ENCODE measurements at regions not wholly inside any gene's neighbourhood (a gene's known extent, or its start where the extent isn't known, plus 50 kb on each side); places are given as distances from the start of the nearest gene placed in this dataset.

- DNase-seq (ENCODE audit: low spot score in 2 of 2) = no peak
- no peak for TF ChIP-seq POLR2A (IDR thresholded peaks at IDR 0.05)
- TF ChIP-seq CTCF (IDR thresholded peaks at IDR 0.05) = no peak
- TF ChIP-seq EP300 (IDR thresholded peaks at IDR 0.05) = no peak
- H3K36me3 ChIP-seq = no peaks in the 10 kb centered on the region
- peaks cover 0 to 45% (median 1%) of the 10 kb centered on the region in 4 donors for H3K9me3 ChIP-seq
- no peak overlapping the region for H3K4me3 ChIP-seq
- H3K4me1 ChIP-seq = no peaks in the 10 kb centered on the region
- WGBS, 2 donors = 75 to 81% methylated on average over 2 of the region's 2 CpGs
- H3K27me3 ChIP-seq = no peaks in the 10 kb centered on the region
- no peak overlapping the region for H3K27ac ChIP-seq
These were observed 134.6 kb upstream of the BOD1L1 start for GRCh38 chr4:13762130-13762529.

- Histone ChIP-seq H3K9me3 (peaks cover 0 to 29% (median 0%) of the 10 kb centered on the region in 4 donors), H3K27me3 (no peaks in the 10 kb centered on the region), H3K36me3 (no peaks in the 10 kb centered on the region), H3K4me1 (no peaks in the 10 kb centered on the region), H3K27ac (no peak overlapping the region), H3K4me3 (no peak overlapping the region)
- TF ChIP-seq EP300 (IDR thresholded peaks at IDR 0.05) = no peak
- TF ChIP-seq CTCF (IDR thresholded peaks at IDR 0.05) = no peak
- TF ChIP-seq POLR2A (IDR thresholded peaks at IDR 0.05) = no peak
- 84 to 86% methylated on average over 1 of the region's 1 CpG for WGBS, 2 donors
- DNase-seq (ENCODE audit: low spot score in 2 of 2) = no peak
These were observed 136.2 kb upstream of the BOD1L1 start for GRCh38 chr4:13763707-13764106.

- no peak for TF ChIP-seq POLR2A (IDR thresholded peaks at IDR 0.05)
- TF ChIP-seq CTCF (IDR thresholded peaks at IDR 0.05) = no peak
- TF ChIP-seq EP300 (IDR thresholded peaks at IDR 0.05) = no peak
- WGBS, 2 donors = 74 to 78% methylated on average over 4 of the region's 4 CpGs
These were observed 138.0 kb upstream of the BOD1L1 start for GRCh38 chr4:13765539-13765938.

GRCh38 chr4:13766761-13767540 is 139.4 kb upstream of the BOD1L1 start:
- Histone ChIP-seq H3K4me3 (no peak overlapping the region), H3K4me1 (no peaks in the 10 kb centered on the region), H3K27ac (no peak overlapping the region), H3K36me3 (no peaks in the 10 kb centered on the region), H3K9me3 (peaks cover 0 to 28% (median 3%) of the 10 kb centered on the region in 4 donors), H3K27me3 (no peaks in the 10 kb centered on the region)
- no peak for DNase-seq (ENCODE audit: low spot score in 2 of 2)
- TF ChIP-seq EP300 (IDR thresholded peaks at IDR 0.05) (no peak), POLR2A (IDR thresholded peaks at IDR 0.05) (no peak), CTCF (IDR thresholded peaks at IDR 0.05) (no peak)
- WGBS, 2 donors = 72 to 91% methylated on average over 8 to 11 of the region's 11 CpGs

More at GRCh38 chr4:13765539-13765938, 138.0 kb upstream of the BOD1L1 start:
- no peak overlapping the region for H3K27ac ChIP-seq
- no peak overlapping the region for H3K4me3 ChIP-seq
- H3K9me3 ChIP-seq = peaks cover 0 to 32% (median 0%) of the 10 kb centered on the region in 4 donors
- no peaks in the 10 kb centered on the region for H3K4me1 ChIP-seq
- no peak for DNase-seq (ENCODE audit: low spot score in 2 of 2)
- H3K27me3 ChIP-seq = no peaks in the 10 kb centered on the region
- no peaks in the 10 kb centered on the region for H3K36me3 ChIP-seq

- 0 to 92% methylated on average over 1 of the region's 1 CpG for WGBS, 2 donors
- H3K27me3 ChIP-seq = no peaks in the 10 kb centered on the region
These were observed 149.8 kb upstream of the BOD1L1 start for GRCh38 chr4:13777341-13777740.

More at GRCh38 chr4:13777341-13777740, 149.8 kb upstream of the BOD1L1 start:
- H3K4me3 ChIP-seq = no peak overlapping the region
- no peak overlapping the region for H3K27ac ChIP-seq
- TF ChIP-seq CTCF (IDR thresholded peaks at IDR 0.05) (no peak), POLR2A (IDR thresholded peaks at IDR 0.05) (no peak), EP300 (IDR thresholded peaks at IDR 0.05) (no peak)
- DNase-seq (ENCODE audit: low spot score in 2 of 2) = no peak
- peaks cover 0 to 3% (median 0%) of the 10 kb centered on the region in 4 donors for H3K9me3 ChIP-seq
- H3K36me3 ChIP-seq = no peaks in the 10 kb centered on the region
- H3K4me1 ChIP-seq = no peaks in the 10 kb centered on the region

All from tibial nerve (tissue), 4 donors.